Karpas-422 (cell line): ENCODE measurements at regions not wholly inside any gene's neighbourhood (a gene's known extent, or its start where the extent isn't known, plus 50 kb on each side); places are given as distances from the start of the nearest gene placed in this dataset.

Experiments used
- DNase-seq: peaks from one replicate; pipeline ENCODE4 v3.0.0-alpha.2; 2015
- H2AFZ ChIP-seq: fragments of 200-600 bp; sonication (generic); 2 replicates; pipeline ENCODE4 v1.6.1; 2014; ENCODE audit warnings: antibody characterized with exemption, low read length, mixed read lengths
- H3K27ac ChIP-seq: fragments of 200-600 bp; sonication (generic); 2 replicates; pipeline ENCODE4 v1.5.1; 2014; ENCODE audit warnings: mild to moderate bottlenecking, low read length, moderate library complexity
- H3K27me3 ChIP-seq: fragments of 200-600 bp; sonication (generic); 2 replicates; pipeline ENCODE4 v1.6.1; 2014; ENCODE audit warnings: low read length, mixed read lengths
- H3K36me3 ChIP-seq: fragments of 200-600 bp; sonication (generic); 2 replicates; pipeline ENCODE4 v1.6.1; 2014; ENCODE audit warnings: low read length, mixed read lengths; ENCODE audit not compliant: insufficient read depth
- H3K4me1 ChIP-seq: fragments of 200-600 bp; sonication (generic); 2 replicates; pipeline ENCODE4 v1.6.1; 2014; ENCODE audit warnings: mild to moderate bottlenecking, low read length, mixed read lengths
- H3K4me2 ChIP-seq: fragments of 200-600 bp; sonication (generic); 2 replicates; pipeline ENCODE4 v1.6.1; 2014; ENCODE audit warnings: low read length, low read depth, mild to moderate bottlenecking; ENCODE audit not compliant: poor library complexity, severe bottlenecking
- H3K4me3 ChIP-seq: fragments of 200-600 bp; sonication (generic); 2 replicates; pipeline ENCODE4 v1.5.1; 2014; ENCODE audit warnings: mild to moderate bottlenecking, antibody characterized with exemption, low read length, mixed read lengths
- H3K79me2 ChIP-seq: fragments of 200-600 bp; sonication (generic); 2 replicates; pipeline ENCODE4 v1.6.1; 2014; ENCODE audit warnings: mild to moderate bottlenecking, low read length, mixed read lengths
- H3K9ac ChIP-seq: fragments of 200-600 bp; sonication (generic); 2 replicates; pipeline ENCODE4 v1.6.0; 2014; ENCODE audit warnings: low read length
- H3K9me2 ChIP-seq: fragments of 200-600 bp; sonication (generic), shearing (Covaris generic); replicated peaks from 2 replicates; pipeline ENCODE4 v1.6.0; 2014; ENCODE audit warnings: mild to moderate bottlenecking, low read length, moderate library complexity; ENCODE audit not compliant: insufficient read depth
- H3K9me3 ChIP-seq: fragments of 300-700, 200-600 bp; sonication (generic); 2 replicates; pipeline ENCODE4 v1.6.1; 2014; ENCODE audit warnings: low read length, mixed read lengths
- H4K20me1 ChIP-seq: fragments of 200-600 bp; sonication (generic); 2 replicates; pipeline ENCODE4 v1.6.1; 2014; ENCODE audit warnings: mild to moderate bottlenecking, antibody characterized with exemption, low read length, low read depth; ENCODE audit not compliant: insufficient read depth

DNA sequence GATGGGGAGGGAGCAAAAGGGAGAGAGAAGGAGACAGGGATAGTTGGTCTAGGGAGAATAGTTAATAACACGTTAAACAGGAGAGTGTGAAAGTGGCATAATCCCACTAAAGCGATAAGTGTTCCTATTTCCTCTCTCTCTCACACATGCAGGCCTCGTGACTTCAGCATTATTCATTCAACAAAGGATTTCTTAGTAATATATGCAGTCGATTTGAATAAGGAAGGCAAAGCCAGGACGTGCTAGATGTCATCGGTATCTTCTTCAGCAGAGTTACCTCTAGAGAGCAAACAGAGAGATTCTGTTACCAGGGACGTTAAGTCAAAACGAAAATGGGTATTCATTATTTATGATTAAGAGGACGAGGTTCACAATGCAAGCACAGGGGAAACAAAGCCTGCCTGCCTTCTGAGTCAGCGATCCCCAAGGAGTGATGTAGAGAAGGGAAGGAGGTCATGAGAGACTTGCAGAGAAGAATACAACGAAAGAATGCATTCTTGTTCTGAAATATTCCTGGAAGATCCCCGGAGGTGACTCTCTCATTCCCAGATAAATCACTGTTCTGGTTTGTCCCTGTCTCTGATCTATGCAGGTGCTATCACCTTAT lies 1048.4 kb downstream of the NLGN4X start:
- H3K27ac ChIP-seq, result no peak overlapping the region
- H3K36me3 ChIP-seq, result no peaks in the 10 kb centered on the region
- no peaks in the 10 kb centered on the region for H3K9me2 ChIP-seq
- no peaks in the 10 kb centered on the region for H4K20me1 ChIP-seq
- H3K27me3 ChIP-seq, result no peaks in the 10 kb centered on the region
- no peak overlapping the region for H2AFZ ChIP-seq
- no peak overlapping the region for H3K4me3 ChIP-seq
- no peak overlapping the region for H3K9ac ChIP-seq
- no peaks in the 10 kb centered on the region for H3K9me3 ChIP-seq
- no peak overlapping the region for H3K4me2 ChIP-seq
- H3K79me2 ChIP-seq, result no peaks in the 10 kb centered on the region
- no peak for DNase-seq
- H3K4me1 ChIP-seq, result no peaks in the 10 kb centered on the region

GRCh38 chrX:5176766-5177165 lies 1051.9 kb downstream of the NLGN4X start:
- DNase-seq, result no peak
- no peaks in the 10 kb centered on the region for H3K36me3 ChIP-seq
- H3K27ac ChIP-seq, result no peak overlapping the region
- H3K4me3 ChIP-seq, result no peak overlapping the region
- H3K9me2 ChIP-seq, result no peaks in the 10 kb centered on the region
- no peaks in the 10 kb centered on the region for H4K20me1 ChIP-seq
- no peaks in the 10 kb centered on the region for H3K9me3 ChIP-seq
- no peaks in the 10 kb centered on the region for H3K4me1 ChIP-seq
- no peaks in the 10 kb centered on the region for H3K79me2 ChIP-seq
- no peak overlapping the region for H3K4me2 ChIP-seq
- H3K9ac ChIP-seq, result no peak overlapping the region
- no peak overlapping the region for H2AFZ ChIP-seq
- no peaks in the 10 kb centered on the region for H3K27me3 ChIP-seq

DNA sequence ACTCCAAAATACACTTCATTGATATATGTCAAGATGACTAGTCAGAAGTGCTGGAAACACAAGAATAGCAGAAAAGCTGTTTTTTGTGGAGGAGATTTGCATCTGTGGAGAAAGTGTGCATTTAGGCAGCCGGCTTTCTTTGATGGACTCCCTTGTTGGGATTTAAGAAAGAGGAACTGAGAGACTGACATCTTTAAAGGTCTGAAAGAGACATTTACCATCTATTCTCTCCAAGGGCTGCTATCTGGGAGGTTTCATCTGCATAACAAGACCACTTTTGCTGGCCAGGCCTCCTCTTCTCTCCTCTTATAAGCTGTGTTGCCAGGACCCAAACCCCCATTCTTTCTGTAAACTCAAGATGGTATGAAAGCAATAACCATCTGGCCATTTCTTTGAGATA lies 1065.0 kb downstream of the NLGN4X start:
- no peak overlapping the region for H3K4me2 ChIP-seq
- DNase-seq, result peak; percentile 46

DNA sequence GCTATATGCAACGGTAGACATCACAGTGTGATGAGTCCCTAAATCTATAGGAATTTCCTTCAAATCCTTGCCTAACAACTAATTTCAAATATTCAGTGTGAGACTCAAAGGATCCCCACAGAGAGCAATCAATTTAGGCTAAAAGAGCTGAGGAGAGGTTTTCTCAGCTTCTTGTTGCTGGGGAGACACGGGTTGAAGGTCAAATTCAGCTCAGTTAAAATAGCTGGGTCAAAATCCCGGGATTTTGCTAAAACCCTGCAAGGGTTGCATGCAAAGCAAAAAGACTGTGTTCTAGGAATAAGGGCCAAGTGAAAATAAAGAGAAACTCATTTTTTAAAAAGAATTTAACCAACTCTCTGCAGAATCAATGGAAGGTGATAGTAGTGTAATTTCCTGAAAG lies 1073.4 kb downstream of the NLGN4X start:
- DNase-seq, result no peak
- H3K4me1 ChIP-seq, result no peaks in the 10 kb centered on the region
- no peaks in the 10 kb centered on the region for H3K36me3 ChIP-seq

More for the DNA sequence above, 1065.0 kb downstream of the NLGN4X start:
- H3K36me3 ChIP-seq, result no peaks in the 10 kb centered on the region
- H3K79me2 ChIP-seq, result no peaks in the 10 kb centered on the region
- 0 out of 2 replicates have a peak, but pooled peaks cover 3% of the 10 kb centered on the region for H3K9me2 ChIP-seq
- no peaks in the 10 kb centered on the region for H3K9me3 ChIP-seq
- H3K27ac ChIP-seq, result no peak overlapping the region
- no peak overlapping the region for H3K4me3 ChIP-seq
- no peak overlapping the region for H3K9ac ChIP-seq
- no peaks in the 10 kb centered on the region for H4K20me1 ChIP-seq
- no peak overlapping the region for H2AFZ ChIP-seq
- no peaks in the 10 kb centered on the region for H3K4me1 ChIP-seq
- no peaks in the 10 kb centered on the region for H3K27me3 ChIP-seq

DNA sequence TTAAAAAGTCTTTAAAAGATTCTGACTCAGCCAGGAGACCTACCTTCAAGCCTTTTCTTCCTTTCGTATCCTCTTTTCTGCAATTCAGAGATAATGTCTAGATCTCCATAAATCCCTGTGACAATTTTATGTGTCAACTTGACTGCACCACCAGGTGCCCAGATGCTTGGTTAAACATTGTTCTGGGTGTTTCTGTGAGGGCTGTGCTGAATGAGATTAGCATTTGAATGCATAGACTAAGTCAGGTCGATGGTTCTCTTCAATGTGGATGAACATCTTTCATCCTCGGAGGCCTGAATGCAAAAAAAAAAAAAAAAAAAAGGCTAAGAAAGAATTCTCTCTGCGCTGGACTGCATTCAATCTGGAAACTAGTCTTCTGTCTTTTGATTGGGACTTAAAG lies 1082.7 kb downstream of the NLGN4X start:
- H3K36me3 ChIP-seq, result no peaks in the 10 kb centered on the region
- no peaks in the 10 kb centered on the region for H3K27me3 ChIP-seq
- no peaks in the 10 kb centered on the region for H3K9me3 ChIP-seq
- no peaks in the 10 kb centered on the region for H3K4me1 ChIP-seq
- no peak overlapping the region for H3K4me2 ChIP-seq
- no peaks in the 10 kb centered on the region for H3K79me2 ChIP-seq
- H4K20me1 ChIP-seq, result no peaks in the 10 kb centered on the region
- H3K27ac ChIP-seq, result no peak overlapping the region
- no peak overlapping the region for H2AFZ ChIP-seq
- H3K9ac ChIP-seq, result no peak overlapping the region
- H3K9me2 ChIP-seq, result no peaks in the 10 kb centered on the region
- no peak overlapping the region for H3K4me3 ChIP-seq
- DNase-seq, result no peak

More for the DNA sequence above, 1073.4 kb downstream of the NLGN4X start:
- H2AFZ ChIP-seq, result no peak overlapping the region
- H3K27me3 ChIP-seq, result no peaks in the 10 kb centered on the region
- no peaks in the 10 kb centered on the region for H4K20me1 ChIP-seq
- H3K4me2 ChIP-seq, result no peak overlapping the region
- no peak overlapping the region for H3K9ac ChIP-seq
- H3K27ac ChIP-seq, result no peak overlapping the region
- no peaks in the 10 kb centered on the region for H3K9me2 ChIP-seq
- H3K4me3 ChIP-seq, result no peak overlapping the region
- no peaks in the 10 kb centered on the region for H3K9me3 ChIP-seq
- H3K79me2 ChIP-seq, result no peaks in the 10 kb centered on the region

DNA sequence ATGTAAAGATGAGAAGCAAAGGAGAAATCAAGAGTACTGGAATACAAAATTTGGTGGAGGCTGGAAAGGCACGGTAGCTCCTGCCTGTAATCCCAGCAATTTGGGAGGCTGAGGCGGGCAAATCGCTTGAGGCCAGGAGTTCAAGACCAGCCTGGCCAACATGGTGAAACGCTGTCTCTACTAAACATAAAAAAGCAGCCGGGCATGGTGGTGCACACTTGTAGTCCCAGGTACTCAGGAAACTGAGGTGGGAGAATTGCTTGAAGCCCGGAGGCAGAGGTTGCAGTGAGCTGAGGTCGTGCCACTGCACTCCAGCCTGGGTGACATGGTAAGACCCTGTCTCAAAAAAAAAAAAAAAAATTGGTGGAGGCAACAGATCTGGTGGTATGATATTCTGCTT lies 1086.0 kb downstream of the NLGN4X start:
- H3K9me3 ChIP-seq, result no peaks in the 10 kb centered on the region
- no peaks in the 10 kb centered on the region for H3K79me2 ChIP-seq
- no peaks in the 10 kb centered on the region for H3K36me3 ChIP-seq
- no peaks in the 10 kb centered on the region for H3K9me2 ChIP-seq
- no peak overlapping the region for H3K9ac ChIP-seq
- H3K27me3 ChIP-seq, result no peaks in the 10 kb centered on the region
- no peak overlapping the region for H3K4me2 ChIP-seq
- H2AFZ ChIP-seq, result no peak overlapping the region
- no peaks in the 10 kb centered on the region for H4K20me1 ChIP-seq
- no peak overlapping the region for H3K27ac ChIP-seq
- no peaks in the 10 kb centered on the region for H3K4me1 ChIP-seq
- no peak for DNase-seq
- H3K4me3 ChIP-seq, result no peak overlapping the region

DNA sequence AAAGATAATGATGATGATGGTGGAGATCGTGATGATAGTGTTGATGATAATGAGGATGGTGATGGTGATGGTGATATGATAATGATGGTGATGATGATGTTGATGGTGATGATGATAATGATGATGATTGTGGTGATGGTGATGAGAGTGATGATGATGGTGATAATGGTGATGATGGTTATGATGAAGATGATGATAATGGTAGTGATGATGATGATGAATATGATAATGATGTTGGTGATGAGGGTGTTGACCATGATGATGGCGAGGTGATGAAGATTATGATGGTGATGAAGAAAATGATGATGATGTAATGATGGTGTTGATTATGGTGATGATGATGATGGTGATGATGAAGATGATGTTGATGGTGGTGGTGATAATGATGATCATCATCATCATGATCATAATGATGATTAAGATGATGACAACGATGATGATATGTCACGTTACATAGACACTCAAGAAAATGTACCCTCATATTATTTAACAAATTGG lies 1106.4 kb downstream of the NLGN4X start:
- DNase-seq, result no peak
- Histone ChIP-seq H3K9me2 (no peaks in the 10 kb centered on the region), H3K27ac (no peak overlapping the region), H3K36me3 (no peaks in the 10 kb centered on the region), H3K9me3 (no peaks in the 10 kb centered on the region), H3K4me1 (no peaks in the 10 kb centered on the region), H3K4me3 (no peak overlapping the region), H3K4me2 (no peak overlapping the region), H3K79me2 (no peaks in the 10 kb centered on the region), H4K20me1 (no peaks in the 10 kb centered on the region), H3K27me3 (no peaks in the 10 kb centered on the region), H3K9ac (no peak overlapping the region), H2AFZ (no peak overlapping the region)

GRCh38 chrX:5117816-5118215 lies 1110.9 kb downstream of the NLGN4X start:
- Histone ChIP-seq H3K4me2 (no peak overlapping the region), H3K79me2 (no peaks in the 10 kb centered on the region), H3K9ac (no peak overlapping the region), H3K4me3 (no peak overlapping the region), H2AFZ (no peak overlapping the region), H3K9me3 (no peaks in the 10 kb centered on the region), H3K27ac (no peak overlapping the region), H3K9me2 (no peaks in the 10 kb centered on the region), H3K27me3 (no peaks in the 10 kb centered on the region), H4K20me1 (no peaks in the 10 kb centered on the region), H3K4me1 (no peaks in the 10 kb centered on the region), H3K36me3 (no peaks in the 10 kb centered on the region)
- DNase-seq, result no peak
